ENCODE measurements at regions not wholly inside any gene's neighbourhood (a gene's known extent, or its start where the extent isn't known, plus 50 kb on each side); places are given as distances from the start of the nearest gene placed in this dataset.

GRCh38 chr1:177439301-177439700 lies 268.5 kb downstream of the BRINP2 start:
- Histone ChIP-seq H3K27me3 (ENCODE audit: control insufficient read depth in 3 of 3, insufficient read depth in 3 of 3, low read length in 2 of 3) (no peaks in the 10 kb centered on the region), H3K9ac (ENCODE audit: insufficient read depth in 1 of 2, low read length in 2 of 2) (no peak overlapping the region), H3K4me3 (no peak overlapping the region), H3K9me3 (ENCODE audit: control insufficient read depth in 4 of 4, insufficient read depth in 3 of 4, low read length in 3 of 4) (no peaks in the 10 kb centered on the region), H3K36me3 (ENCODE audit: control insufficient read depth in 4 of 4, insufficient read depth in 4 of 4, low read length in 4 of 4) (no peaks in the 10 kb centered on the region), H3K27ac (ENCODE audit: low read depth in 1 of 2, low read length in 1 of 2) (no peak overlapping the region), H3K4me1 (ENCODE audit: control insufficient read depth in 5 of 5, insufficient read depth in 5 of 5, low read length in 5 of 5) (peaks cover 0 to 3% (median 0%) of the 10 kb centered on the region in 5 donors)
- TF ChIP-seq, protein P1, sequence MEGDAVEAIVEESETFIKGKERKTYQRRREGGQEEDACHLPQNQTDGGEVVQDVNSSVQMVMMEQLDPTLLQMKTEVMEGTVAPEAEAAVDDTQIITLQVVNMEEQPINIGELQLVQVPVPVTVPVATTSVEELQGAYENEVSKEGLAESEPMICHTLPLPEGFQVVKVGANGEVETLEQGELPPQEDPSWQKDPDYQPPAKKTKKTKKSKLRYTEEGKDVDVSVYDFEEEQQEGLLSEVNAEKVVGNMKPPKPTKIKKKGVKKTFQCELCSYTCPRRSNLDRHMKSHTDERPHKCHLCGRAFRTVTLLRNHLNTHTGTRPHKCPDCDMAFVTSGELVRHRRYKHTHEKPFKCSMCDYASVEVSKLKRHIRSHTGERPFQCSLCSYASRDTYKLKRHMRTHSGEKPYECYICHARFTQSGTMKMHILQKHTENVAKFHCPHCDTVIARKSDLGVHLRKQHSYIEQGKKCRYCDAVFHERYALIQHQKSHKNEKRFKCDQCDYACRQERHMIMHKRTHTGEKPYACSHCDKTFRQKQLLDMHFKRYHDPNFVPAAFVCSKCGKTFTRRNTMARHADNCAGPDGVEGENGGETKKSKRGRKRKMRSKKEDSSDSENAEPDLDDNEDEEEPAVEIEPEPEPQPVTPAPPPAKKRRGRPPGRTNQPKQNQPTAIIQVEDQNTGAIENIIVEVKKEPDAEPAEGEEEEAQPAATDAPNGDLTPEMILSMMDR (IDR thresholded peaks at IDR 0.05; ENCODE audit: control extremely low read depth, extremely low read depth) = no peak
- DNase-seq (no peak), ATAC-seq (ENCODE audit: insufficient read depth, low FRiP score) (no peak)

DNA sequence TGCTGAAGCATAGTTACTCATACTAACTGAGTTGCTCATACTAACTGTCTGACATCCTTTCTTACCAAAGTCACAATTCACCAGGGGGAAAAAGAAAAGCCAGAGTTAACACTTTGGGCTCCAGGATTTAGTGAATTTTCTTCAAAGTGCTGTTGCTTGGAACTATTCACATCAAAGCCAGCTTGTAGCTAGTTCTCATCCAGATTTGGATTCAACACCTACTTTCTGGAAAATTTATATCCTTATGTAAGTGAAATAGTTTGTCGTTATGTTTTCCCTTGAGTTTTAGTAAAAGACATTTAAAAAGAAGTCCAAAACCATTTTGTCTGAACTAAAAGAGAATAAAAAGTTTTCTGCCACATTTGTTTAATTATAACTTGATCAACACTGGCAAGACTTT lies 264.6 kb downstream of the BRINP2 start:
- WGBS, 2 donors = 88 to 97% methylated on average over 1 of the region's 1 CpG
- H3K27ac ChIP-seq (ENCODE audit: low read depth in 1 of 2, low read length in 1 of 2) = no peak overlapping the region
- H3K4me1 ChIP-seq (ENCODE audit: control insufficient read depth in 5 of 5, insufficient read depth in 5 of 5, low read length in 5 of 5) = no peaks in the 10 kb centered on the region
- TF ChIP-seq, protein P1 (IDR thresholded peaks at IDR 0.05; ENCODE audit: control extremely low read depth, extremely low read depth) = no peak
- ATAC-seq (ENCODE audit: insufficient read depth, low FRiP score) = no peak
- H3K27me3 ChIP-seq (ENCODE audit: control insufficient read depth in 3 of 3, insufficient read depth in 3 of 3, low read length in 2 of 3) = no peaks in the 10 kb centered on the region
- no peaks in the 10 kb centered on the region for H3K9me3 ChIP-seq (ENCODE audit: control insufficient read depth in 4 of 4, insufficient read depth in 3 of 4, low read length in 3 of 4)
- no peak overlapping the region for H3K4me3 ChIP-seq
- no peak for DNase-seq
- no peaks in the 10 kb centered on the region for H3K36me3 ChIP-seq (ENCODE audit: control insufficient read depth in 4 of 4, insufficient read depth in 4 of 4, low read length in 4 of 4)
- no peak overlapping the region for H3K9ac ChIP-seq (ENCODE audit: insufficient read depth in 1 of 2, low read length in 2 of 2)

GRCh38 chr1:177432897-177433296 lies 262.1 kb downstream of the BRINP2 start:
- Histone ChIP-seq H3K4me1 (ENCODE audit: control insufficient read depth in 5 of 5, insufficient read depth in 5 of 5, low read length in 5 of 5) (no peaks in the 10 kb centered on the region), H3K9me3 (ENCODE audit: control insufficient read depth in 4 of 4, insufficient read depth in 3 of 4, low read length in 3 of 4) (no peaks in the 10 kb centered on the region), H3K4me3 (no peak overlapping the region), H3K36me3 (ENCODE audit: control insufficient read depth in 4 of 4, insufficient read depth in 4 of 4, low read length in 4 of 4) (no peaks in the 10 kb centered on the region), H3K9ac (ENCODE audit: insufficient read depth in 1 of 2, low read length in 2 of 2) (no peak overlapping the region), H3K27ac (ENCODE audit: low read depth in 1 of 2, low read length in 1 of 2) (no peak overlapping the region), H3K27me3 (ENCODE audit: control insufficient read depth in 3 of 3, insufficient read depth in 3 of 3, low read length in 2 of 3) (no peaks in the 10 kb centered on the region)
- ATAC-seq (ENCODE audit: insufficient read depth, low FRiP score) (no peak), DNase-seq (no peak)
- TF ChIP-seq, protein P1 (IDR thresholded peaks at IDR 0.05; ENCODE audit: control extremely low read depth, extremely low read depth) = no peak
- 87 to 90% methylated on average over 1 of the region's 1 CpG for WGBS, 2 donors

DNA sequence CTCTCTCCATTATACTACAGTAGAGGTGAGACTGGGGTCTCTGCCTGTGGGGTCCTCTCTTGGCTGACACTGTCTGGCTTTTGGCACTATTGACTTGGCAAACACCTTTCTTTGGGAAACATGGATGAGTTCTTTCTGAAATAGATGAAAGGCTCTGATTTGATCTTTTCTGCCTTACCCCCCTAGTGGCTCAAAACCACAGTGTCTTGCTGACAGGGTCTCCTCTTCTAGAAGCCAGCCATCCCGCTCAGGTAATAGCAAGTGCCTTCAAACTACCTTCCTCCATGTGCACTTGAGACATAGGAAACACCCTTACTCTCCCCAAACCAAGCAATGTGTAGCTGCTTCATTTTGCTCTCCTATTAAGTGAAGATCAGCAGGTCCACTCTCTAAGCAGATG lies 260.4 kb downstream of the BRINP2 start:
- ATAC-seq (ENCODE audit: insufficient read depth, low FRiP score) (no peak), DNase-seq (no peak)
- Histone ChIP-seq H3K27ac (ENCODE audit: low read depth in 1 of 2, low read length in 1 of 2) (no peak overlapping the region), H3K9ac (ENCODE audit: insufficient read depth in 1 of 2, low read length in 2 of 2) (no peak overlapping the region), H3K4me3 (no peak overlapping the region), H3K4me1 (ENCODE audit: control insufficient read depth in 5 of 5, insufficient read depth in 5 of 5, low read length in 5 of 5) (no peaks in the 10 kb centered on the region), H3K27me3 (ENCODE audit: control insufficient read depth in 3 of 3, insufficient read depth in 3 of 3, low read length in 2 of 3) (no peaks in the 10 kb centered on the region), H3K36me3 (ENCODE audit: control insufficient read depth in 4 of 4, insufficient read depth in 4 of 4, low read length in 4 of 4) (no peaks in the 10 kb centered on the region), H3K9me3 (ENCODE audit: control insufficient read depth in 4 of 4, insufficient read depth in 3 of 4, low read length in 3 of 4) (no peaks in the 10 kb centered on the region)
- 79% methylated on average over 1 of the region's 1 CpG for WGBS, 2 donors
- TF ChIP-seq, protein P1 (IDR thresholded peaks at IDR 0.05; ENCODE audit: control extremely low read depth, extremely low read depth) = no peak

All from lung (tissue), 11 donors.